ENCODE measurements at regions not wholly inside any gene's neighbourhood (a gene's known extent, or its start where the extent isn't known, plus 50 kb on each side); places are given as distances from the start of the nearest gene placed in this dataset.

DNA sequence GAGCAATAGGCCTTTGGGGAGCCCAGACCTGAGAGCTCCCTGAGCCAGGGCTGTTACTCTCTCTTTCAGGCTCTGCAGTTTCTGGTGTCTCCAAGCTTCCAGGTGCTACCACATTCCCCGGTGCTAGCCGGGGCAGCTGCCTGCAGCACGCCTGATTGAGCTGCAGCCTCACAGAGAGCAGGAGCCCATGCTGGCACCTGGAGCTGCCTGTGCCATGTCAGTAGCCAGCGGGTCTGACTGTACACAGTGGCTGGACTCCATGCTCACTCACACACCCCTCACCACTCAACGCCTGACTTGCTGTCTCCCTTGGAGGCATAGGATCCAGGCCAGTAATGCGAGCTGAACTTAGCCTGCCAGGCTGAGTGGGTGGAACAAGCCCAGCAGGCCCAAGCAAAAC is 800.4 kb upstream of the AGA start:
- no peaks in the 10 kb centered on the region for H3K36me3 ChIP-seq (ENCODE audit: insufficient read depth)
- no peaks in the 10 kb centered on the region for H3K79me2 ChIP-seq (ENCODE audit: insufficient read depth, low read depth)
- no peaks in the 10 kb centered on the region for H3K27me3 ChIP-seq (ENCODE audit: insufficient read depth, low read depth)
- H4K20me1 ChIP-seq (ENCODE audit: insufficient read depth): no peaks in the 10 kb centered on the region
- no peak overlapping the region for H3K27ac ChIP-seq
- H3K4me1 ChIP-seq (ENCODE audit: low read depth, poor library complexity, severe bottlenecking): no peaks in the 10 kb centered on the region
- H3K4me2 ChIP-seq: no peak overlapping the region
- no peak overlapping the region for H2AFZ ChIP-seq (ENCODE audit: low read depth)
- TF ChIP-seq, protein P1, sequence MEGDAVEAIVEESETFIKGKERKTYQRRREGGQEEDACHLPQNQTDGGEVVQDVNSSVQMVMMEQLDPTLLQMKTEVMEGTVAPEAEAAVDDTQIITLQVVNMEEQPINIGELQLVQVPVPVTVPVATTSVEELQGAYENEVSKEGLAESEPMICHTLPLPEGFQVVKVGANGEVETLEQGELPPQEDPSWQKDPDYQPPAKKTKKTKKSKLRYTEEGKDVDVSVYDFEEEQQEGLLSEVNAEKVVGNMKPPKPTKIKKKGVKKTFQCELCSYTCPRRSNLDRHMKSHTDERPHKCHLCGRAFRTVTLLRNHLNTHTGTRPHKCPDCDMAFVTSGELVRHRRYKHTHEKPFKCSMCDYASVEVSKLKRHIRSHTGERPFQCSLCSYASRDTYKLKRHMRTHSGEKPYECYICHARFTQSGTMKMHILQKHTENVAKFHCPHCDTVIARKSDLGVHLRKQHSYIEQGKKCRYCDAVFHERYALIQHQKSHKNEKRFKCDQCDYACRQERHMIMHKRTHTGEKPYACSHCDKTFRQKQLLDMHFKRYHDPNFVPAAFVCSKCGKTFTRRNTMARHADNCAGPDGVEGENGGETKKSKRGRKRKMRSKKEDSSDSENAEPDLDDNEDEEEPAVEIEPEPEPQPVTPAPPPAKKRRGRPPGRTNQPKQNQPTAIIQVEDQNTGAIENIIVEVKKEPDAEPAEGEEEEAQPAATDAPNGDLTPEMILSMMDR (conservative IDR thresholded peaks at IDR 0.05; ENCODE audit: low read depth, low read length): no peak
- H3K9ac ChIP-seq: no peak overlapping the region
- H3K4me3 ChIP-seq (IDR thresholded peaks at IDR 0.05; ENCODE audit: insufficient read depth, low read depth, low read length): no peak overlapping the region

DNA sequence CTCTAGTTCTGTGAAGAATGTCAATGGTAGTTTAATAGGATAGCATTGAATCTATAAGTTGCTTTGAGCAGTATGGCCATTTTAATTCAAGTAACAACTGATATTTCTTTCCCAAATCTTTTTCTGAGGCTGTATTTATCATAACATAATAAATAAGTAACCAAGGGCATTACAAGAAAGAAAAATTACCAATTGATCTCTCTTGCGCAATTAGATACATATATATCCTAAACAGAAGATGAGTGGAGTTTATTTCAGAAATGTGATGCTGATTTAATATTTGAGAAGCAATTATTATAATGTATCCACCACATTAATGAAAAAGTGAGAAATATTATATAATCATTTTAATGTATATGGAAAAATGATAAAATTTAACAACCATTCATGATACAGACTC is 802.5 kb upstream of the AGA start:
- Histone ChIP-seq H3K79me2 (ENCODE audit: insufficient read depth, low read depth) (no peaks in the 10 kb centered on the region), H3K9ac (no peak overlapping the region), H3K27me3 (ENCODE audit: insufficient read depth, low read depth) (no peaks in the 10 kb centered on the region), H3K36me3 (ENCODE audit: insufficient read depth) (no peaks in the 10 kb centered on the region), H3K4me1 (ENCODE audit: low read depth, poor library complexity, severe bottlenecking) (no peaks in the 10 kb centered on the region), H3K4me3 (IDR thresholded peaks at IDR 0.05; ENCODE audit: insufficient read depth, low read depth, low read length) (no peak overlapping the region), H3K27ac (no peak overlapping the region), H2AFZ (ENCODE audit: low read depth) (no peak overlapping the region), H3K4me2 (no peak overlapping the region), H4K20me1 (ENCODE audit: insufficient read depth) (no peaks in the 10 kb centered on the region)
- TF ChIP-seq, protein P1 (conservative IDR thresholded peaks at IDR 0.05; ENCODE audit: low read depth, low read length): no peak

DNA sequence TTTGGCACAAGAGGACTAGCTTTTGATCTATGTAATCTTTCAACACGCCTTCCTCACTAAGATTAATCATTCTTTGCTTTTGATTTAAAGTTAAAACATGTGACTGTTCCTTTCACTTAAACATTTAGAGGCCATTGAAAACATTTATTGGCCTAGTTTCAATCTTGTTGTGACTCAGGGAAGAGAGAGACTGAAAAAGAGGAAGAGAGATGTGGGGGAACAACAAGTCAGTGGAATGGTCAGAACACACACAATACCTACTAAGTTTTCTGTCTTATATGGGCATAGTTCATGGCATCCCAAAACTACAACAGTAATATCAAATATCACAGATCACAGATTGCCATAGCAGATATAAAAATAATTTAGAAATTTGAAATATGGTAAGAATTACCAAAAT is 812.9 kb upstream of the AGA start:
- Histone ChIP-seq H3K4me1 (ENCODE audit: low read depth, poor library complexity, severe bottlenecking) (no peaks in the 10 kb centered on the region), H3K4me3 (IDR thresholded peaks at IDR 0.05; ENCODE audit: insufficient read depth, low read depth, low read length) (no peak overlapping the region), H3K4me2 (no peak overlapping the region), H3K27me3 (ENCODE audit: insufficient read depth, low read depth) (no peaks in the 10 kb centered on the region), H3K27ac (no peak overlapping the region), H2AFZ (ENCODE audit: low read depth) (no peak overlapping the region), H3K36me3 (ENCODE audit: insufficient read depth) (no peaks in the 10 kb centered on the region), H3K79me2 (ENCODE audit: insufficient read depth, low read depth) (no peaks in the 10 kb centered on the region), H4K20me1 (ENCODE audit: insufficient read depth) (no peaks in the 10 kb centered on the region), H3K9ac (no peak overlapping the region)
- TF ChIP-seq, protein P1 (conservative IDR thresholded peaks at IDR 0.05; ENCODE audit: low read depth, low read length): no peak

DNA sequence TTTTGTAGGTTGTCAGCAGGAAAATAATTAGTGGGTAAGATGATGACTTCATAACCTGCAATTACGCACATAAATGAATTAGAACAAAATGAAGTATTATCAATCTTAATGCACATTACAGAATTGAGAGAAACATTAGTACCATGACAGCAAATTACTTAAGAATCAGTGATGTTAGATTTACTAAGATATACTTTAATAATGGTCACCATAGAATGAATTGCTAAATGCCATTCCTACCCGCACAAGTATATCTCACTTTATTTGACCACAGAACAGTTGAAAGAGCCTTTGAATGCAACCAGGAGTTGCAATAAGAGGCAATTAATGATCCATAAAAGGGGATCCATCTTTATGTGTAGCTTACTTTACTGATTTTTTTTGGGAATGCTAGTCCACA is 816.4 kb upstream of the AGA start:
- H3K27ac ChIP-seq: no peak overlapping the region
- H3K4me2 ChIP-seq: no peak overlapping the region
- H3K79me2 ChIP-seq (ENCODE audit: insufficient read depth, low read depth): no peaks in the 10 kb centered on the region
- H2AFZ ChIP-seq (ENCODE audit: low read depth): no peak overlapping the region
- H3K4me3 ChIP-seq (IDR thresholded peaks at IDR 0.05; ENCODE audit: insufficient read depth, low read depth, low read length): no peak overlapping the region
- H3K9ac ChIP-seq: no peak overlapping the region
- H3K4me1 ChIP-seq (ENCODE audit: low read depth, poor library complexity, severe bottlenecking): no peaks in the 10 kb centered on the region
- H4K20me1 ChIP-seq (ENCODE audit: insufficient read depth): no peaks in the 10 kb centered on the region
- no peaks in the 10 kb centered on the region for H3K27me3 ChIP-seq (ENCODE audit: insufficient read depth, low read depth)
- no peaks in the 10 kb centered on the region for H3K36me3 ChIP-seq (ENCODE audit: insufficient read depth)
- TF ChIP-seq, protein P1 (conservative IDR thresholded peaks at IDR 0.05; ENCODE audit: low read depth, low read length): no peak

DNA sequence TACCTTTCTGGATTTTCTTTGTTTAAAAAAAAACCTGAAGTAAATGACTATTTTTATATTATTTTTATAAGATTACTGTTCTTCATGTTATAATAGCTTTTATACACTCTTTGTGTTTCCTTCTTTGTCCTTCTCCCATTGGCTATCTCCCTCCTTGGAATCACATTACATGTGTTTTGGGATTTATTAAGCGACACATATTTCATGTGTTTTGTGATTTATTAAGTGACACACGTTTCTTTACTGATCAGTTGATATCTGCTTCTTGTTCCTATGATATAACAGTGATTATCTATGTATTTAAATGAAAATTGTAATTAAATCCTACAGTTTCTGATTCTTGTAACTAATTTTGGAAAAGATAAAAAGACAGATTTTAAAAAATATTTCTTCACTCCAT is 817.3 kb upstream of the AGA start:
- H3K4me2 ChIP-seq: no peak overlapping the region
- no peak overlapping the region for H3K4me3 ChIP-seq (IDR thresholded peaks at IDR 0.05; ENCODE audit: insufficient read depth, low read depth, low read length)
- H3K27ac ChIP-seq: no peak overlapping the region
- no peaks in the 10 kb centered on the region for H3K79me2 ChIP-seq (ENCODE audit: insufficient read depth, low read depth)
- no peaks in the 10 kb centered on the region for H3K27me3 ChIP-seq (ENCODE audit: insufficient read depth, low read depth)
- no peaks in the 10 kb centered on the region for H3K4me1 ChIP-seq (ENCODE audit: low read depth, poor library complexity, severe bottlenecking)
- H4K20me1 ChIP-seq (ENCODE audit: insufficient read depth): no peaks in the 10 kb centered on the region
- TF ChIP-seq, protein P1 (conservative IDR thresholded peaks at IDR 0.05; ENCODE audit: low read depth, low read length): no peak
- H3K9ac ChIP-seq: no peak overlapping the region
- H3K36me3 ChIP-seq (ENCODE audit: insufficient read depth): no peaks in the 10 kb centered on the region
- H2AFZ ChIP-seq (ENCODE audit: low read depth): no peak overlapping the region

Measured in KMS-11 (cell line).